HL-60 (cell line): ENCODE measurements at regions not wholly inside any gene's neighbourhood (a gene's known extent, or its start where the extent isn't known, plus 50 kb on each side); places are given as distances from the start of the nearest gene placed in this dataset.

Source experiments
- POLR2AphosphoS5 ChIP-seq: IDR thresholded peaks from 2 replicates; pipeline ENCODE4 v1.6.1; 2012; ENCODE audit warnings: low read depth
- SPI1 ChIP-seq: IDR thresholded peaks from 2 replicates; pipeline ENCODE4 v1.6.1; 2012; ENCODE audit warnings: low read depth, mild to moderate bottlenecking, borderline replicate concordance
- TF ChIP-seq, protein P1 (sequence below): IDR thresholded peaks from one replicate; pipeline ENCODE4 v1.5.1; 2011; ENCODE audit warnings: low read length, control low read depth, inconsistent platforms; ENCODE audit not compliant: insufficient read depth

DNA sequence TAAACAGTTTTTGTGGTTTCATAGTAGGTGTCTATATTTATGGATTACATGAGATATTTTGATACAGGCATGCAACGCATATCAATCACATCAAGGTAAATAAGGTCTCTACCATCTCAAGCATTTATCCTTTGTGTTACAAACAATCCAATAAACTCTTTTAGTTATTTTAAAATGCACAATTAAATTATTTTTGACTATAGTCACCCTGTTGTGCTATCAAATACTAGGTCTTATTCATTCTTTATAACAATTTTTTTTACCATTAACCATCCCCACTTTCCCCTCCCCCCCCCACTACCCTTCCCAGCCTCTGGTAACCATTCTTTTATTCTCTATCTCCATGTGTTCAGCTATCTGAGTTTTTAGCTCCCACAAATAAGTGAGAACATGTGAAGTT lies 175.7 kb upstream of the FBXO33 start:
- TF ChIP-seq, protein P1, sequence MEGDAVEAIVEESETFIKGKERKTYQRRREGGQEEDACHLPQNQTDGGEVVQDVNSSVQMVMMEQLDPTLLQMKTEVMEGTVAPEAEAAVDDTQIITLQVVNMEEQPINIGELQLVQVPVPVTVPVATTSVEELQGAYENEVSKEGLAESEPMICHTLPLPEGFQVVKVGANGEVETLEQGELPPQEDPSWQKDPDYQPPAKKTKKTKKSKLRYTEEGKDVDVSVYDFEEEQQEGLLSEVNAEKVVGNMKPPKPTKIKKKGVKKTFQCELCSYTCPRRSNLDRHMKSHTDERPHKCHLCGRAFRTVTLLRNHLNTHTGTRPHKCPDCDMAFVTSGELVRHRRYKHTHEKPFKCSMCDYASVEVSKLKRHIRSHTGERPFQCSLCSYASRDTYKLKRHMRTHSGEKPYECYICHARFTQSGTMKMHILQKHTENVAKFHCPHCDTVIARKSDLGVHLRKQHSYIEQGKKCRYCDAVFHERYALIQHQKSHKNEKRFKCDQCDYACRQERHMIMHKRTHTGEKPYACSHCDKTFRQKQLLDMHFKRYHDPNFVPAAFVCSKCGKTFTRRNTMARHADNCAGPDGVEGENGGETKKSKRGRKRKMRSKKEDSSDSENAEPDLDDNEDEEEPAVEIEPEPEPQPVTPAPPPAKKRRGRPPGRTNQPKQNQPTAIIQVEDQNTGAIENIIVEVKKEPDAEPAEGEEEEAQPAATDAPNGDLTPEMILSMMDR: no peak
- no peak for TF ChIP-seq SPI1
- no peak for TF ChIP-seq POLR2AphosphoS5
